Prostate gland (tissue), 2 donors: ENCODE measurements at regions not wholly inside any gene's neighbourhood (a gene's known extent, or its start where the extent isn't known, plus 50 kb on each side); places are given as distances from the start of the nearest gene placed in this dataset.

Experiments used
- POLR2A ChIP-seq: fragments of 450-650 bp; IDR thresholded peaks from one replicate; pipeline ENCODE4 v1.6.1; 2016; ENCODE audit warnings: antibody characterized with exemption, mild to moderate bottlenecking
- TF ChIP-seq, protein P1 (sequence below), 4 experiments: fragments of 200-600 bp in 2 of 4; fragments of 450-650 bp in 2 of 4; sonication (generic) in 2 of 4; IDR thresholded peaks; 1 replicate in 3 of 4; 2 replicates in 1 of 4; pipeline ENCODE4 v1.5.1; 2016 to 2019; ENCODE audit warnings: antibody characterized with exemption in 4 of 4, mild to moderate bottlenecking in 2 of 4, moderate library complexity in 2 of 4

DNA sequence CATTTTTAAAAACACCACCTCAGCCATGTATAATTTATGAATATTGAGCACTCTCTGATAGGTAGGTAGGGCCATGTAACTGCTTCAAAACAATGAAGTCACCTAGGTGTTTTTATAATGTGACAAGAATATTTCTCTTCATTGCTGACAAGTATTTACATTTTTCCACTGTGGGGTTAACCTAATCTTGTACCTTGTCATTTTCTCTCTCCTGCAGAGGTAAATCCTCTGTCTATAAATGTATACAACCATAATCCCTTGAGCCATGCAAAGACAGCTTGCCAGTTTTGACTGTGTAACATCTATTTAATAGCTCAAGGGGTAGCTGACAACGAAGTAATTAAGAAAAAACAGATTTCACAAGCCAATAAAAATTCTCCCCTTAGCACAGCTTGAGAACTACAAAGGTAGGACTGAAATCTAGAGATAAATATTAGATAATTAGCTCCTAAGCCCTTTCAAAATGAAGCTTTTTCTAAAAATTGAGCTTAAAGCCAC is 137.6 kb upstream of the POGK start:
- TF ChIP-seq, protein P1, sequence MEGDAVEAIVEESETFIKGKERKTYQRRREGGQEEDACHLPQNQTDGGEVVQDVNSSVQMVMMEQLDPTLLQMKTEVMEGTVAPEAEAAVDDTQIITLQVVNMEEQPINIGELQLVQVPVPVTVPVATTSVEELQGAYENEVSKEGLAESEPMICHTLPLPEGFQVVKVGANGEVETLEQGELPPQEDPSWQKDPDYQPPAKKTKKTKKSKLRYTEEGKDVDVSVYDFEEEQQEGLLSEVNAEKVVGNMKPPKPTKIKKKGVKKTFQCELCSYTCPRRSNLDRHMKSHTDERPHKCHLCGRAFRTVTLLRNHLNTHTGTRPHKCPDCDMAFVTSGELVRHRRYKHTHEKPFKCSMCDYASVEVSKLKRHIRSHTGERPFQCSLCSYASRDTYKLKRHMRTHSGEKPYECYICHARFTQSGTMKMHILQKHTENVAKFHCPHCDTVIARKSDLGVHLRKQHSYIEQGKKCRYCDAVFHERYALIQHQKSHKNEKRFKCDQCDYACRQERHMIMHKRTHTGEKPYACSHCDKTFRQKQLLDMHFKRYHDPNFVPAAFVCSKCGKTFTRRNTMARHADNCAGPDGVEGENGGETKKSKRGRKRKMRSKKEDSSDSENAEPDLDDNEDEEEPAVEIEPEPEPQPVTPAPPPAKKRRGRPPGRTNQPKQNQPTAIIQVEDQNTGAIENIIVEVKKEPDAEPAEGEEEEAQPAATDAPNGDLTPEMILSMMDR (IDR thresholded peaks at IDR 0.05), result no peak
- TF ChIP-seq POLR2A, result no peak
